OCI-LY3 (cell line): ENCODE measurements at regions not wholly inside any gene's neighbourhood (a gene's known extent, or its start where the extent isn't known, plus 50 kb on each side); places are given as distances from the start of the nearest gene placed in this dataset.
"Not testable (repeated sequence)": the region's sequence is repeated elsewhere in the genome, so short reads cannot be mapped to it uniquely, and the experiment has no call there.

Source experiments
- H2AFZ ChIP-seq: fragments of 200-600, 300-600 bp; shearing (Covaris generic); 2 replicates; pipeline ENCODE4 v1.6.0; 2014; ENCODE audit warnings: antibody characterized with exemption, low read depth, low read length
- H3K27ac ChIP-seq: fragments of 200-600, 300-600 bp; sonication (generic); 2 replicates; pipeline ENCODE4 v1.5.1; 2014; ENCODE audit warnings: mild to moderate bottlenecking, low read length, moderate library complexity, mixed read lengths
- H3K27me3 ChIP-seq: fragments of 200-600, 300-600 bp; sonication (generic); 2 replicates; pipeline ENCODE4 v1.6.1; 2014; ENCODE audit warnings: low read depth, low read length, mixed read lengths
- H3K36me3 ChIP-seq: fragments of 200-600, 300-600 bp; sonication (generic); replicated peaks from 2 replicates; pipeline ENCODE3; 2014; ENCODE audit warnings: low read depth, low read length, mixed read lengths
- H3K4me1 ChIP-seq: fragments of 300-600, 200-600 bp; sonication (generic); 2 replicates; pipeline ENCODE4 v1.6.1; 2014; ENCODE audit warnings: low read length, mixed read lengths
- H3K4me2 ChIP-seq: fragments of 200-600, 300-600 bp; sonication (generic); 2 replicates; pipeline ENCODE4 v1.6.1; 2014; ENCODE audit warnings: low read length, mixed read lengths
- H3K4me3 ChIP-seq: fragments of 300-600, 200-600 bp; sonication (generic); 2 replicates; pipeline ENCODE4 v1.5.1; 2014; ENCODE audit warnings: antibody characterized with exemption, mild to moderate bottlenecking, low read length, moderate library complexity
- H3K79me2 ChIP-seq: fragments of 300-600, 200-600 bp; shearing (Covaris generic); 2 replicates; pipeline ENCODE4 v1.6.1; 2014; ENCODE audit warnings: mild to moderate bottlenecking, low read length, mixed read lengths
- H3K9ac ChIP-seq: fragments of 300-600, 200-600 bp; shearing (Covaris generic); 2 replicates; pipeline ENCODE4 v1.6.0; 2014; ENCODE audit warnings: mild to moderate bottlenecking, low read length, moderate library complexity
- H3K9me3 ChIP-seq: fragments of 200-600, 300-600 bp; shearing (Covaris generic); 2 replicates; pipeline ENCODE4 v1.6.1; 2014; ENCODE audit warnings: low read length, mixed read lengths; ENCODE audit not compliant: insufficient read depth
- H4K20me1 ChIP-seq: fragments of 200-600, 300-600 bp; sonication (generic); 2 replicates; pipeline ENCODE4 v1.6.1; 2016; ENCODE audit warnings: low read length, mixed read lengths; ENCODE audit not compliant: insufficient read depth
- CTCF ChIP-seq: fragments of 200-600, 300-600 bp; sonication (generic); IDR thresholded peaks from 2 replicates; pipeline ENCODE4 v1.5.1; 2014; ENCODE audit warnings: antibody characterized with exemption, low read length, low read depth
- EZH2phosphoT487 ChIP-seq: fragments of 200-600 bp; shearing (Covaris generic); IDR thresholded peaks from 2 replicates; pipeline ENCODE4 v1.6.1; 2018; ENCODE audit warnings: antibody characterized with exemption, mixed run types, low read depth

- Histone ChIP-seq H2AFZ (no peak overlapping the region), H3K27me3 (no peaks in the 10 kb centered on the region), H3K36me3 (no peaks in the 10 kb centered on the region), H3K4me3 (no peak overlapping the region), H3K79me2 (no peaks in the 10 kb centered on the region), H3K9me3 (no peaks in the 10 kb centered on the region), H3K9ac (no peak overlapping the region), H3K4me2 (no peak overlapping the region), H3K27ac (no peak overlapping the region), H4K20me1 (no peaks in the 10 kb centered on the region), H3K4me1 (peaks cover 29% of the 10 kb centered on the region)
- no peak for TF ChIP-seq CTCF
- no peak for TF ChIP-seq EZH2phosphoT487
Observed at GRCh38 chr10:30708234-30708633, 78.7 kb upstream of the LYZL2 start.

- H3K79me2 ChIP-seq, H3K36me3 ChIP-seq, H3K9me3 ChIP-seq, H3K27me3 ChIP-seq, H4K20me1 ChIP-seq: not testable (repeated sequence)
- H2AFZ ChIP-seq = peak overlapping the region; percentile 56; the same call in 1 of the 2 replicates
- H3K4me2 ChIP-seq = peak overlapping the region; percentile 80
- peak overlapping the region; percentile 72; the same call in 1 of the 2 replicates for H3K4me3 ChIP-seq
- peak overlapping the region; percentile 89 for H3K27ac ChIP-seq
- peaks cover 42% of the 10 kb centered on the region for H3K4me1 ChIP-seq
- peak overlapping the region; percentile 52 for H3K9ac ChIP-seq
Observed at GRCh38 chr10:30706189-30706588, 76.6 kb upstream of the LYZL2 start.

DNA sequence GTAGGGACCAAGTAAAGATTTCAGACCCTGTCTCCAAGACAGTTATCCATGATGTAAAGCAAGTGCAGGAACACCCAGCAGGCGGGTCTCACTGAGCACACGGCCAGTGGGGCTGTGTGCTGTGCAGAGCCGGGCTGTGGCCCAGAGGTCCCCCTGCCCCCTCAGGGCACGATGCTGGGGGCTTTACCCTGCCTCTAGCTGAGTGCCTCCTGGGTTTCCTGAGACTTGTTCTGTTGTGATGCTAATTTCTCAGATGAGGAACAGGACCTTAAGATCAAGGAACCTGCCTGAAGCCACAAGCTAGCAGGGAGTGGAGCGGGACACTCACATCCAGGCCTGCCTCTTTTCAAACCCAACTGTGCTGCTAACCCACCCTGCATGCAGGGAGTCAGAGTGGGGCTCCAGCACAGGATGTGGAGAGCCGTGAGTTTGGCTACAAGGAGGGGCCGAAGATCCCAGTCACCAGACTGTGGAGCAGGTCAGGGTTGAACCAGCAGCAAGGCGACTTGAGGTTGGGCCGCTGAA is 76.1 kb upstream of the LYZL2 start:
- H3K27me3 ChIP-seq = no peaks in the 10 kb centered on the region
- TF ChIP-seq EZH2phosphoT487 (no peak), CTCF (no peak)
- H3K4me1 ChIP-seq = peaks cover 45% of the 10 kb centered on the region
- H3K27ac ChIP-seq = peak overlapping the region; percentile 89
- H3K4me3 ChIP-seq = peak overlapping the region; percentile 72
- H3K36me3 ChIP-seq = no peaks in the 10 kb centered on the region
- no peaks in the 10 kb centered on the region for H4K20me1 ChIP-seq
- peak overlapping the region; percentile 52 for H3K9ac ChIP-seq
- H3K4me2 ChIP-seq = peak overlapping the region; percentile 80
- peak overlapping the region; percentile 56; the same call in 1 of the 2 replicates for H2AFZ ChIP-seq
- H3K79me2 ChIP-seq = no peaks in the 10 kb centered on the region
- H3K9me3 ChIP-seq = no peaks in the 10 kb centered on the region

- no peaks in the 10 kb centered on the region for H3K79me2 ChIP-seq
- no peak for TF ChIP-seq CTCF
- TF ChIP-seq EZH2phosphoT487 = no peak
- H3K36me3 ChIP-seq = no peaks in the 10 kb centered on the region
- H3K9ac ChIP-seq = peak overlapping the region; percentile 52; the same call in 1 of the 2 replicates
- peaks cover 46% of the 10 kb centered on the region for H3K4me1 ChIP-seq
- H3K4me2 ChIP-seq = peak overlapping the region; percentile 80
- H3K27ac ChIP-seq = peak overlapping the region; percentile 89
- peak overlapping the region; percentile 72 for H3K4me3 ChIP-seq
- H3K27me3 ChIP-seq = no peaks in the 10 kb centered on the region
- H2AFZ ChIP-seq = peak overlapping the region; percentile 56; the same call in 1 of the 2 replicates
- H3K9me3 ChIP-seq = no peaks in the 10 kb centered on the region
- H4K20me1 ChIP-seq = no peaks in the 10 kb centered on the region
Observed at GRCh38 chr10:30705101-30705624, 75.6 kb upstream of the LYZL2 start.

DNA sequence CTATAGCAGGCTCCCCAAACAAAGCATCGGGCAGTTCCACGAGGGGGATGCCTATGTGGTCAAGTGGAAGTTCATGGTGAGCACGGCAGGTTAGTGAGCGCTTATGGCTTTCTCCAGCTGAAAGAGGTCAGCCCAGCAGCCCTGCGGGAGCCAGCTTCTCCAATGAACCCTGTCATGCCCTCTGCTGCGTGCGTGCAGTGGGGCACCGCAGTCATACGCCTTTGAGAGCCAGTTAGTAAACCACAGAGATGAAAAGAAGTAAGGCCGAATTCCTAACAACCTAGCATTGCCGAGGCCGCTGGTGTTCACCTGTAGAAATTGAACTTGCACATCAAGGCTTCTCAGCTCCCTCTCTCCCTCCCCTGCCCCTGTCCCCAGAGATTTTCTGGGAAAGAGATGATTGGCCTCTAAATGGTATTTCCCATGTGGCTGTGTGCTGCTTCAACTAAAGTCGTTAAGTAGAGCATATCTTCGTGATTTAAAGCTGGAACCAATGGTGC is 75.1 kb upstream of the LYZL2 start:
- not testable (repeated sequence) for H3K27me3 ChIP-seq, H3K79me2 ChIP-seq, H3K9me3 ChIP-seq, H4K20me1 ChIP-seq, H3K36me3 ChIP-seq
- H3K4me2 ChIP-seq = peak overlapping the region; percentile 80
- H3K27ac ChIP-seq = peak overlapping the region; percentile 89
- H3K4me1 ChIP-seq = peaks cover 46% of the 10 kb centered on the region
- H2AFZ ChIP-seq = peak overlapping the region; percentile 69; the same call in 1 of the 2 replicates
- H3K9ac ChIP-seq = peak overlapping the region; percentile 52
- H3K4me3 ChIP-seq = peak overlapping the region; percentile 72
